Smooth muscle cell (in vitro differentiated cells): ENCODE measurements at regions not wholly inside any gene's neighbourhood (a gene's known extent, or its start where the extent isn't known, plus 50 kb on each side); places are given as distances from the start of the nearest gene placed in this dataset.
A peak's percentile ranks its signal among the peaks of the same experiment; 100 is the strongest.

Experiments used
- DNase-seq: peaks from one replicate; lab custom pipeline; 2025; ENCODE audit not compliant: unreplicated experiment; lab: John Stamatoyannopoulos, UW
- H2AFZ ChIP-seq: fragments of 200-600 bp; sonication (generic); 2 replicates; pipeline ENCODE4 v1.6.0; 2016; ENCODE audit warnings: antibody characterized with exemption, low read depth, mild to moderate bottlenecking
- H3F3A ChIP-seq: fragments of 200-600 bp; sonication (generic); 2 replicates; pipeline ENCODE4 v1.6.0; 2017; ENCODE audit warnings: antibody characterized with exemption, low read depth
- H3K27ac ChIP-seq: fragments of 200-600 bp; sonication (generic); 2 replicates; pipeline ENCODE4 v1.5.1; 2016; ENCODE audit warnings: low read depth, mild to moderate bottlenecking
- H3K27me3 ChIP-seq: fragments of 200-600 bp; sonication (generic); 2 replicates; pipeline ENCODE4 v1.6.1; 2016; ENCODE audit warnings: low read depth, mild to moderate bottlenecking
- H3K36me3 ChIP-seq: fragments of 200-600 bp; sonication (generic); 2 replicates; pipeline ENCODE4 v1.5.1; 2016; ENCODE audit warnings: low read depth
- H3K4me1 ChIP-seq: fragments of 200-600 bp; sonication (generic); 2 replicates; pipeline ENCODE4 v1.5.1; 2016; ENCODE audit warnings: low read depth
- H3K4me2 ChIP-seq: fragments of 200-600 bp; sonication (generic); 2 replicates; pipeline ENCODE4 v1.6.0; 2016; ENCODE audit warnings: mild to moderate bottlenecking
- H3K4me3 ChIP-seq: fragments of 200-600 bp; sonication (generic); 2 replicates; pipeline ENCODE4 v1.5.1; 2016; ENCODE audit warnings: mild to moderate bottlenecking
- H3K79me2 ChIP-seq: fragments of 200-600 bp; sonication (generic); 2 replicates; pipeline ENCODE4 v1.6.0; 2016; ENCODE audit warnings: low read depth, mild to moderate bottlenecking
- H3K9ac ChIP-seq: fragments of 200-600 bp; sonication (generic); 2 replicates; pipeline ENCODE4 v1.6.0; 2016; ENCODE audit warnings: low read depth
- H3K9me3 ChIP-seq: fragments of 200-600 bp; sonication (generic); replicated peaks from 2 replicates; pipeline ENCODE4 v1.5.1; 2016; ENCODE audit warnings: low read depth
- H4K20me1 ChIP-seq: fragments of 200-600 bp; sonication (generic); 2 replicates; pipeline ENCODE4 v1.6.0; 2016; ENCODE audit warnings: low read depth
- WGBS: methylation state at CpG from one replicate; pipeline ENCODE4 v1.1.7; 2016; ENCODE audit warnings: low lambda C conversion rate; 5-methylcytosine and 5-hydroxymethylcytosine counted together
- TF ChIP-seq, protein P1 (sequence below): fragments of 200-600 bp; sonication (generic); IDR thresholded peaks from 2 replicates; pipeline ENCODE4 v1.5.1; 2017; ENCODE audit warnings: borderline replicate concordance, mild to moderate bottlenecking, antibody characterized with exemption; ENCODE audit not compliant: insufficient read depth, poor library complexity, severe bottlenecking

DNA sequence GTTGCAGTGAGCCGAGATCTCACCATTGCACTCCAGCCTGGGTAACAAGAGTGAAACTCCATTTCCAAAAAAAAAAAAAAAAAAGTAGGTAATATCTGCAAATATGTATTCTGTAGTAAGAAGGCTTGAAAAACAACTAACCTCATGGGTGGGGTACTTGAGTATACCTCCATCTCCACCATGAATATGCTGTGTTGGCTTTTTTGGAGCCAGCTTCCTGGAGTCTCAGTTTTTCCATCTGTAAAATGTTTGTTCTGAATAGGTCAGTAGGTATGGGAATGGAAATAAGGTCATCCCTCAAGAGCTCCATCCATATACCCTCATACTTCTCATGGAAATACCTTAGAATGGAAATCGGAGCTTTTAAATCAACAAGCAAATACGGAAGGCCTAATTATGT is 430.0 kb upstream of the FAM98A start:
- H3K27me3 ChIP-seq = no peaks in the 10 kb centered on the region
- no peaks in the 10 kb centered on the region for H4K20me1 ChIP-seq
- WGBS = 99% methylated on average over 3 of the region's 3 CpGs
- no peak overlapping the region for H3K9ac ChIP-seq
- TF ChIP-seq, protein P1, sequence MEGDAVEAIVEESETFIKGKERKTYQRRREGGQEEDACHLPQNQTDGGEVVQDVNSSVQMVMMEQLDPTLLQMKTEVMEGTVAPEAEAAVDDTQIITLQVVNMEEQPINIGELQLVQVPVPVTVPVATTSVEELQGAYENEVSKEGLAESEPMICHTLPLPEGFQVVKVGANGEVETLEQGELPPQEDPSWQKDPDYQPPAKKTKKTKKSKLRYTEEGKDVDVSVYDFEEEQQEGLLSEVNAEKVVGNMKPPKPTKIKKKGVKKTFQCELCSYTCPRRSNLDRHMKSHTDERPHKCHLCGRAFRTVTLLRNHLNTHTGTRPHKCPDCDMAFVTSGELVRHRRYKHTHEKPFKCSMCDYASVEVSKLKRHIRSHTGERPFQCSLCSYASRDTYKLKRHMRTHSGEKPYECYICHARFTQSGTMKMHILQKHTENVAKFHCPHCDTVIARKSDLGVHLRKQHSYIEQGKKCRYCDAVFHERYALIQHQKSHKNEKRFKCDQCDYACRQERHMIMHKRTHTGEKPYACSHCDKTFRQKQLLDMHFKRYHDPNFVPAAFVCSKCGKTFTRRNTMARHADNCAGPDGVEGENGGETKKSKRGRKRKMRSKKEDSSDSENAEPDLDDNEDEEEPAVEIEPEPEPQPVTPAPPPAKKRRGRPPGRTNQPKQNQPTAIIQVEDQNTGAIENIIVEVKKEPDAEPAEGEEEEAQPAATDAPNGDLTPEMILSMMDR = no peak
- H3K4me3 ChIP-seq = no peak overlapping the region
- H3K4me2 ChIP-seq = no peak overlapping the region
- H3F3A ChIP-seq = no peaks in the 10 kb centered on the region
- H3K79me2 ChIP-seq = no peaks in the 10 kb centered on the region
- no peaks in the 10 kb centered on the region for H3K9me3 ChIP-seq
- H2AFZ ChIP-seq = no peak overlapping the region
- no peak overlapping the region for H3K27ac ChIP-seq
- H3K4me1 ChIP-seq = no peaks in the 10 kb centered on the region
- H3K36me3 ChIP-seq = no peaks in the 10 kb centered on the region
- no peak for DNase-seq

- Histone ChIP-seq H3K27me3 (no peaks in the 10 kb centered on the region), H3K27ac (no peak overlapping the region), H3F3A (no peaks in the 10 kb centered on the region), H3K4me3 (no peak overlapping the region), H3K36me3 (no peaks in the 10 kb centered on the region), H3K4me1 (no peaks in the 10 kb centered on the region), H4K20me1 (no peaks in the 10 kb centered on the region), H3K9me3 (no peaks in the 10 kb centered on the region), H3K4me2 (no peak overlapping the region), H3K9ac (no peak overlapping the region), H3K79me2 (no peaks in the 10 kb centered on the region), H2AFZ (no peak overlapping the region)
- TF ChIP-seq, protein P1 = no peak
- no peak for DNase-seq
- WGBS = 83% methylated on average over 1 of the region's 1 CpG
Observed at GRCh38 chr2:34025196-34025595, 426.1 kb upstream of the FAM98A start.

DNA sequence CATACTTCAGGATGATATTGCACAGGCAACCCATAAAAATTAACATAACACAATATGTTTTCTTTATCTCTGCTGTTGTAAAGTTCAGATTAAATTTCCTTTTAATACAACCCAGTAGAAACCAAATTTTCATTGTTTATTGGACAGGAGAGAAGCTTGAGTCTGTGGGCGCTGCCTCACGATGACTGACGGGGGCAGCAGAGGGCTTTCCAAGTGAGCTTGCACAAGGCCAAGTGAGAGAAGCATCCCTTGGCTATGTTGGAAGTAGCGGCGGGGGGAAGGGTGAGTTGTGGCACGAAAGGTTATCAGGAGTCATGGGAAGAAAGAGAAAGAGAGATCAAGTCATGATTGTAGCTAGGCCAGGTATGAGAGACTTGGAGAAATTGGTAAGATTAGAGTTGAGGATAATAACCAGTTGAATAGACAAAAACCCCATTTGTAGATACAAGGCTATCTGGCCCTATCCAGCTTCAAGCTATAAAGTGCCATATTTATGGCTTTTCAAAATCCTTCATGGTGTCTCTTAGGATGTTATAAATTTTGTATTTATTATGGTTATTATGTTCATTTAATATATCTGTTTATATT is 413.7 kb upstream of the FAM98A start:
- Histone ChIP-seq H3K27ac (no peak overlapping the region), H3K36me3 (no peaks in the 10 kb centered on the region), H2AFZ (no peak overlapping the region), H3K4me1 (no peaks in the 10 kb centered on the region), H3K79me2 (no peaks in the 10 kb centered on the region), H3K4me3 (no peak overlapping the region), H4K20me1 (no peaks in the 10 kb centered on the region), H3K9ac (no peak overlapping the region), H3K9me3 (no peaks in the 10 kb centered on the region), H3K27me3 (no peaks in the 10 kb centered on the region), H3F3A (no peaks in the 10 kb centered on the region), H3K4me2 (no peak overlapping the region)
- TF ChIP-seq, protein P1 = peak; percentile 70
- 6% methylated on average over 6 of the region's 6 CpGs for WGBS
- DNase-seq = no peak

- H3K79me2 ChIP-seq = no peaks in the 10 kb centered on the region
- no peaks in the 10 kb centered on the region for H3K36me3 ChIP-seq
- no peak overlapping the region for H3K4me2 ChIP-seq
- no peaks in the 10 kb centered on the region for H3F3A ChIP-seq
- TF ChIP-seq, protein P1 = no peak
- H3K27ac ChIP-seq = no peak overlapping the region
- H3K9me3 ChIP-seq = no peaks in the 10 kb centered on the region
- DNase-seq = no peak
- no peaks in the 10 kb centered on the region for H3K27me3 ChIP-seq
- no peak overlapping the region for H3K4me3 ChIP-seq
- H4K20me1 ChIP-seq = no peaks in the 10 kb centered on the region
- no peaks in the 10 kb centered on the region for H3K4me1 ChIP-seq
- no peak overlapping the region for H2AFZ ChIP-seq
- 89% methylated on average over 2 of the region's 2 CpGs for WGBS
- no peak overlapping the region for H3K9ac ChIP-seq
Observed at GRCh38 chr2:34011684-34012083, 412.6 kb upstream of the FAM98A start.
